MM.1S (cell line): ENCODE measurements at regions not wholly inside any gene's neighbourhood (a gene's known extent, or its start where the extent isn't known, plus 50 kb on each side); places are given as distances from the start of the nearest gene placed in this dataset.

Experiments
- DNase-seq: peaks from one replicate; pipeline ENCODE4 v3.0.0-alpha.2; 2015
- H2AFZ ChIP-seq: fragments of 300-600 bp; sonication (generic); 2 replicates; pipeline ENCODE4 v1.6.0; 2016; ENCODE audit warnings: antibody characterized with exemption, low read length
- H3F3A ChIP-seq: fragments of 300-600 bp; sonication (generic); 2 replicates; pipeline ENCODE4 v1.6.1; 2016; ENCODE audit warnings: mild to moderate bottlenecking, antibody characterized with exemption, low read length, moderate library complexity, mixed read lengths; ENCODE audit not compliant: insufficient read depth
- H3K27ac ChIP-seq: fragments of 300-600 bp; sonication (generic); 2 replicates; pipeline ENCODE4 v1.5.1; 2016; ENCODE audit warnings: mild to moderate bottlenecking, low read length
- H3K27me3 ChIP-seq: fragments of 300-600 bp; sonication (generic); replicated peaks from 2 replicates; pipeline ENCODE4 v1.6.0; 2016; ENCODE audit warnings: low read length; ENCODE audit not compliant: insufficient read depth
- H3K36me3 ChIP-seq: fragments of 300-600 bp; sonication (generic); replicated peaks from 2 replicates; pipeline ENCODE4 v1.6.1; 2016; ENCODE audit warnings: mild to moderate bottlenecking, low read length, mixed read lengths; ENCODE audit not compliant: insufficient read depth
- H3K4me1 ChIP-seq: fragments of 300-600 bp; sonication (generic); 2 replicates; pipeline ENCODE4 v1.6.1; 2016; ENCODE audit warnings: low read length, mixed read lengths
- H3K4me2 ChIP-seq: fragments of 300-600 bp; sonication (generic); 2 replicates; pipeline ENCODE4 v1.6.0; 2016; ENCODE audit warnings: low read depth, low read length
- H3K4me3 ChIP-seq: fragments of 300-600 bp; sonication (generic); 2 replicates; pipeline ENCODE4 v1.5.1; 2016; ENCODE audit warnings: low read length, mixed read lengths
- H3K79me2 ChIP-seq: fragments of 300-600 bp; sonication (generic); 2 replicates; pipeline ENCODE4 v1.6.1; 2016; ENCODE audit warnings: mixed run types, low read length, mixed read lengths
- H3K9ac ChIP-seq: fragments of 300-600 bp; sonication (generic); 2 replicates; pipeline ENCODE4 v1.6.1; 2016; ENCODE audit warnings: low read length, mixed read lengths
- H3K9me2 ChIP-seq: fragments of 300-600 bp; sonication (generic); replicated peaks from 2 replicates; pipeline ENCODE4 v1.6.1; 2016; ENCODE audit warnings: mild to moderate bottlenecking, low read length, mixed read lengths; ENCODE audit not compliant: insufficient read depth
- H3K9me3 ChIP-seq: fragments of 300-600 bp; sonication (generic); replicated peaks from 2 replicates; pipeline ENCODE4 v1.6.1; 2016; ENCODE audit warnings: mild to moderate bottlenecking, low read length, mixed read lengths; ENCODE audit not compliant: insufficient read depth
- H4K20me1 ChIP-seq: fragments of 300-600 bp; sonication (generic); 2 replicates; pipeline ENCODE4 v1.6.1; 2016; ENCODE audit warnings: mild to moderate bottlenecking, low read length, moderate library complexity, mixed read lengths; ENCODE audit not compliant: insufficient read depth
- CTCF ChIP-seq: fragments of 300-600 bp; sonication (generic); IDR thresholded peaks from 2 replicates; pipeline ENCODE4 v1.5.1; 2016; ENCODE audit warnings: antibody characterized with exemption, low read length, mixed read lengths
- EZH2 ChIP-seq: fragments of 300-600 bp; sonication (generic); optimal IDR thresholded peaks from 2 replicates; pipeline ENCODE3; 2017; ENCODE audit warnings: low read depth, mild to moderate bottlenecking, antibody characterized with exemption, low read length, mixed read lengths
- EZH2phosphoT487 ChIP-seq: fragments of 300-600 bp; sonication (generic); IDR thresholded peaks from 2 replicates; pipeline ENCODE4 v1.6.1; 2018; ENCODE audit warnings: antibody characterized with exemption, low read length

GRCh38 chr2:176702131-176702530 lies 432.9 kb downstream of the MTX2 start:
- TF ChIP-seq CTCF (no peak), EZH2 (no peak), EZH2phosphoT487 (no peak)
- no peak overlapping the region for H3K4me3 ChIP-seq
- no peaks in the 10 kb centered on the region for H3K9me2 ChIP-seq
- H3K27ac ChIP-seq, result no peak overlapping the region
- H3K9me3 ChIP-seq, result no peaks in the 10 kb centered on the region
- H3K27me3 ChIP-seq, result no peaks in the 10 kb centered on the region
- H3K4me2 ChIP-seq, result no peak overlapping the region
- H4K20me1 ChIP-seq, result no peaks in the 10 kb centered on the region
- H3K4me1 ChIP-seq, result no peaks in the 10 kb centered on the region
- no peak overlapping the region for H2AFZ ChIP-seq
- no peak overlapping the region for H3K9ac ChIP-seq
- no peaks in the 10 kb centered on the region for H3K79me2 ChIP-seq
- H3K36me3 ChIP-seq, result no peaks in the 10 kb centered on the region
- no peaks in the 10 kb centered on the region for H3F3A ChIP-seq
- no peak for DNase-seq

GRCh38 chr2:176704282-176704858 lies 435.1 kb downstream of the MTX2 start:
- Histone ChIP-seq H3K4me2 (no peak overlapping the region), H3K27ac (no peak overlapping the region), H3K9me2 (no peaks in the 10 kb centered on the region), H3K79me2 (no peaks in the 10 kb centered on the region), H4K20me1 (no peaks in the 10 kb centered on the region), H3K27me3 (no peaks in the 10 kb centered on the region), H3K9ac (no peak overlapping the region), H3K36me3 (no peaks in the 10 kb centered on the region), H3K9me3 (no peaks in the 10 kb centered on the region), H2AFZ (no peak overlapping the region), H3K4me3 (no peak overlapping the region), H3K4me1 (no peaks in the 10 kb centered on the region), H3F3A (no peaks in the 10 kb centered on the region)
- no peak for DNase-seq
- TF ChIP-seq CTCF (no peak), EZH2phosphoT487 (no peak), EZH2 (no peak)

GRCh38 chr2:176709149-176709951 lies 440.1 kb downstream of the MTX2 start:
- no peak overlapping the region for H3K9ac ChIP-seq
- no peaks in the 10 kb centered on the region for H3K9me3 ChIP-seq
- no peak overlapping the region for H2AFZ ChIP-seq
- H3K4me3 ChIP-seq, result no peak overlapping the region
- no peaks in the 10 kb centered on the region for H3K27me3 ChIP-seq
- H3K4me2 ChIP-seq, result no peak overlapping the region
- no peaks in the 10 kb centered on the region for H3K79me2 ChIP-seq
- no peaks in the 10 kb centered on the region for H4K20me1 ChIP-seq
- no peaks in the 10 kb centered on the region for H3K36me3 ChIP-seq
- H3K4me1 ChIP-seq, result no peaks in the 10 kb centered on the region
- no peak for DNase-seq
- TF ChIP-seq CTCF, result no peak
- no peaks in the 10 kb centered on the region for H3F3A ChIP-seq
- no peak overlapping the region for H3K27ac ChIP-seq
- H3K9me2 ChIP-seq, result no peaks in the 10 kb centered on the region
